GM21723 (cell line): ENCODE measurements at regions not wholly inside any gene's neighbourhood (a gene's known extent, or its start where the extent isn't known, plus 50 kb on each side); places are given as distances from the start of the nearest gene placed in this dataset.

Source experiments
- ATAC-seq: cut with Tn5 transposase; IDR thresholded peaks from one replicate; pipeline ENCODE4 v1.9.1; 2021; ENCODE audit warnings: mild to moderate bottlenecking, moderate library complexity; ENCODE audit not compliant: unreplicated experiment

GRCh38 chr6:37556881-37557644, 57.4 kb upstream of the CCDC167 start:
- no peak for ATAC-seq

- no peak for ATAC-seq
Observed at GRCh38 chr6:37555040-37555781, 55.5 kb upstream of the CCDC167 start.

GRCh38 chr6:37554480-37554819, 54.8 kb upstream of the CCDC167 start:
- ATAC-seq: no peak

GRCh38 chr6:37552267-37552666, 52.6 kb upstream of the CCDC167 start:
- ATAC-seq: no peak

- no peak for ATAC-seq
Observed at GRCh38 chr6:37551867-37552266, 52.2 kb upstream of the CCDC167 start.

DNA sequence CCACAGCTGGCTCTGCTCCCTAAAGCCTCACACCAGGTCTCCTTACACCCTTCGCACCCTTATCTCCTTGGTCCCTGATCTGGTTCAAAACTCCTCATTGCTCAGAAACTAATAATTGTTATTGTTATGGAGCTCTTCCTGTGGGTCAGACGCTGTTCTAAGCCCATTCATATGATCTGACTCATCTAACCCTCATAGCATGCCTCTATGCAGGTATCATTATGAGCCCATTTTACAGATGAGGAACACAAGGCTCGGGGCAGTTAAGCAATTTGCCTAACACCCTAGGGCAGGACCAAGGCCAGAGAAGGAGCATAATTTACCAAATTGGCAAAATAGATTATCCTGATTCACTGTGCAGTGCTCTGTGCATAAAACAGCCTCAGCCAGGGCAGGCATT, 51.8 kb upstream of the CCDC167 start:
- ATAC-seq: no peak

DNA sequence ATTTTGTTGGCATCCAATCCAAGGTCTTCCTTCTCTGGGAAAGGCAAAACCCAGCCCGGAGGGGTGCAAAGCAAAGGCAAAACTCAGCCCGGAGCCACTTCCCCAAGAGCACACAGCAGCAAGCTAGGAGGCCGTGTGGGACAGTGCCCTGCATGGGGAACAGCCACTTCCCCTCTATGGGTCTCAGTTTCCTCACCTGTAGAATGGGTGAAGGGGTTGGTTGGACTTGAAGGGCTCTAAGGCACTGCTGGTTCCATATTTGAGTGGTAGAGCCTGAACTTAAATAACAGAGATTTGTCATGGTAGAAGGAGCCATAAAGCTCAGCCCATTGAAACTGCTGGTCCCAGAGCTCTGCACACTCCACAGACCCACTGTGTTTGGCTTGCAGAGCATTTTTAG, 51.3 kb upstream of the CCDC167 start:
- no peak for ATAC-seq

DNA sequence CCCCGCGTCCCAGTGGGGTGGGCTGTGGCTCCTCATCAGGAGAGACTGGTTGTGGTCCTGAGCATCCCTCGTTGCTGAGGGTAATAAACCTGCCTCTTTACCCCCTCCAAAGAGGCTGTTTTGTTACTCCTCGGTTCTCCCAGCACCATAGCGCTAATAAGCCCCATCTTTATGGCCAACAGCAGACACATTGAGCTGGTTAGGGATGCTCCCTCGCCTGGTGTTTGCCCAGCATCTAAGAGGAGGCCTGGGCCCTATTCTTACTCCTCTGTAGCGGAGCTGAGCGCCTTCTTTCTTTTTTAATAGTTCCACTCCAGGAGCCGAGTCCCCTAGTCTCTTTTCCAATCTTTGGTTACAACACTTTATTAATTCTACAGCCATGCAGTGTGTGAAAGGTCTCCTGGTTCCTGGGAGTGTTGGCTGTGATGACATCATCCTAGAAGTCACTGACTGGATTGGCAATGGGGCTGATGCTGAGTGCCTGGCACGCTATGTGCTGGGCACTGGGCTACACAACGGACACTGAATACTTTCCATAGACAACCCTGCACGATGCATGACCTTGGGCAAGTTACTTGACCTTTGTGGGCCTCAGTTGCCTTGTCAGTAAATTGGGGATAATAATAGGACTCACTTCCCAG, 50.6 kb upstream of the CCDC167 start:
- no peak for ATAC-seq

DNA sequence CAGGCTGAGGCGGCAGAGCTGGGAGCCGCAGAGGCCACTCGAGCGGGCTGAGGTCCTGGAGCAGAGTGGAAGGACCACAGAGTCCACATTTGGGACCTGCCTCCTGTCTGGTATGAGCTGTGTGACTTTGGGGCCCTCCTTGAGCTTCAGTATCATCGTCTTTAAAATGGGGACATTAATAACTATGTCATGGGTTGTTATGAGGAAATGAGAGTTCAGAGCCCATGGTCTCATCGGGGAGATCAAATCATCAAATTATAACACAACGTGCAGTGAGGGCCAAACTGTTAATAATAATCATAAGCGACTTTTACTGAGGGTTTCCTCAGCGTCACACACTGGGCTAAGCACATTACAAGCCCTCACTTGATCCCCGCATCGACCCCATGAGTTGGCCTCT, 49.9 kb upstream of the CCDC167 start:
- no peak for ATAC-seq
